ENCODE measurements at regions not wholly inside any gene's neighbourhood (a gene's known extent, or its start where the extent isn't known, plus 50 kb on each side); places are given as distances from the start of the nearest gene placed in this dataset.

DNA sequence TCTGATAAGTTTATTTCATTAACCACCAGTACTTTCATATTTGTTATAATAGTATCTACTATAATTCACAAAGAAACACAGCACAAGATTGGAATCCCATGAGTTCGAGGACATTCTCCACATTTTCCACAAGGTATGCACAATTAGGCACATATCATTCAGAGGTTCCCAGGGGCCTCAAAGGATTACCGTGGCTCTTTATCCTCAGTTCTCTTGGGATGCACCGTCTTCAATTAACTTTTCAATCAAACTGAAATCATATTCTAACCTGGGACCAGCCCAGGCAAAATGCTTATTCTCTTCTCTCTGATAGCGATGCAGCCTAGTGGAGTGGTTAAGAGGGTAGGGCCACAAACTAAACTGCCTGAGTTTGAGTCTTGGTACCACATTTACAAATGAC is 242.6 kb upstream of the RASGEF1B start:
- Mint-ChIP-seq H3K27ac (ENCODE audit: unreplicated experiment) (no peak overlapping the region), H3K9me3 (ENCODE audit: unreplicated experiment) (peaks cover 10% of the 10 kb centered on the region), H3K4me3 (ENCODE audit: unreplicated experiment) (no peak overlapping the region), H3K27me3 (ENCODE audit: insufficient read depth, unreplicated experiment) (no peaks in the 10 kb centered on the region), H3K4me1 (ENCODE audit: low read depth, unreplicated experiment) (peaks cover 31% of the 10 kb centered on the region), H3K36me3 (ENCODE audit: insufficient read depth, unreplicated experiment) (no peaks in the 10 kb centered on the region)
- Histone ChIP-seq H3K27me3 (replicated peaks; ENCODE audit: control insufficient read depth, insufficient read depth, low read length) (no peaks in the 10 kb centered on the region), H3K9me3 (no peaks in the 10 kb centered on the region), H3K36me3 (ENCODE audit: control insufficient read depth, insufficient read depth, low read length) (no peaks in the 10 kb centered on the region), H3K4me1 (peaks cover 18% of the 10 kb centered on the region; the same call in 1 of the 2 replicates), H3K4me3 (ENCODE audit: low read depth, low read length) (no peak overlapping the region)
- BruUV-seq (replicated peaks): no TSS peak
- intact Hi-C loops (cut with micrococcal nuclease; ENCODE audit: unreplicated experiment): loop anchor here (2.0 kb wide), 1 partner anchor 131 kb away; no protein-coding TSS in a partner anchor
- ChIA-PET CTCF (no interaction called here), POLR2A (no interaction called here)
- TF ChIP-seq, protein P1, sequence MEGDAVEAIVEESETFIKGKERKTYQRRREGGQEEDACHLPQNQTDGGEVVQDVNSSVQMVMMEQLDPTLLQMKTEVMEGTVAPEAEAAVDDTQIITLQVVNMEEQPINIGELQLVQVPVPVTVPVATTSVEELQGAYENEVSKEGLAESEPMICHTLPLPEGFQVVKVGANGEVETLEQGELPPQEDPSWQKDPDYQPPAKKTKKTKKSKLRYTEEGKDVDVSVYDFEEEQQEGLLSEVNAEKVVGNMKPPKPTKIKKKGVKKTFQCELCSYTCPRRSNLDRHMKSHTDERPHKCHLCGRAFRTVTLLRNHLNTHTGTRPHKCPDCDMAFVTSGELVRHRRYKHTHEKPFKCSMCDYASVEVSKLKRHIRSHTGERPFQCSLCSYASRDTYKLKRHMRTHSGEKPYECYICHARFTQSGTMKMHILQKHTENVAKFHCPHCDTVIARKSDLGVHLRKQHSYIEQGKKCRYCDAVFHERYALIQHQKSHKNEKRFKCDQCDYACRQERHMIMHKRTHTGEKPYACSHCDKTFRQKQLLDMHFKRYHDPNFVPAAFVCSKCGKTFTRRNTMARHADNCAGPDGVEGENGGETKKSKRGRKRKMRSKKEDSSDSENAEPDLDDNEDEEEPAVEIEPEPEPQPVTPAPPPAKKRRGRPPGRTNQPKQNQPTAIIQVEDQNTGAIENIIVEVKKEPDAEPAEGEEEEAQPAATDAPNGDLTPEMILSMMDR (IDR thresholded peaks at IDR 0.05; ENCODE audit: insufficient read depth in 1 of 2, low read depth in 1 of 2, low read length in 1 of 2, severe bottlenecking in 1 of 2, unreplicated experiment in 1 of 2): no peak
- no peak for DNase-seq

DNA sequence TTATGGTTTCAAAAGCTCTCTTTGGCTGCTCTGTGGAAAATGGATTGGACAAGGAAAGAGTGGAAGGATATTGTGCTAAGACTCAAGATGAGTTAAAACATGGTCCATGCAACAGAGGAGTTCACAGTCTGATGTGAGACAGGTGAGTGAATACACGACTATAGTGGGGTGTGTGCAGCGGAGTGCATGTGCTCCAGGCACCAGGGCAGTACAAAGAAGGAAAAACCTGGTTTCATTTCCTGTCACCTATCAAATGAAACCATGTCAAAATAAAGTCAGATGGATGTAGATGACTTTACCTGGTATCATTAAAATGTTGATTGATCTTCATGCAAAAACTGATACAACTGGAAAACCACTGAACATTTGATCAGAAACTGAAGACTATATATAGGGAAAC is 241.0 kb upstream of the RASGEF1B start:
- H3K27ac Mint-ChIP-seq (ENCODE audit: unreplicated experiment): no peak overlapping the region
- H3K4me1 ChIP-seq: peaks cover 18% of the 10 kb centered on the region; the same call in 1 of the 2 replicates
- H3K4me3 ChIP-seq (ENCODE audit: low read depth, low read length): no peak overlapping the region
- H3K36me3 ChIP-seq (ENCODE audit: control insufficient read depth, insufficient read depth, low read length): no peaks in the 10 kb centered on the region
- H3K4me1 Mint-ChIP-seq (ENCODE audit: low read depth, unreplicated experiment): peaks cover 25% of the 10 kb centered on the region
- CTCF ChIA-PET: no interaction called here
- TF ChIP-seq, protein P1 (IDR thresholded peaks at IDR 0.05; ENCODE audit: insufficient read depth in 1 of 2, low read depth in 1 of 2, low read length in 1 of 2, severe bottlenecking in 1 of 2, unreplicated experiment in 1 of 2): no peak
- H3K36me3 Mint-ChIP-seq (ENCODE audit: insufficient read depth, unreplicated experiment): no peaks in the 10 kb centered on the region
- intact Hi-C loops (cut with micrococcal nuclease; ENCODE audit: unreplicated experiment): no loop called here
- no TSS peak for BruUV-seq (replicated peaks)
- peaks cover under 1% of the 10 kb centered on the region for H3K9me3 Mint-ChIP-seq (ENCODE audit: unreplicated experiment)
- H3K9me3 ChIP-seq: no peaks in the 10 kb centered on the region
- POLR2A ChIA-PET: no interaction called here
- H3K27me3 ChIP-seq (replicated peaks; ENCODE audit: control insufficient read depth, insufficient read depth, low read length): no peaks in the 10 kb centered on the region
- H3K27me3 Mint-ChIP-seq (ENCODE audit: insufficient read depth, unreplicated experiment): no peaks in the 10 kb centered on the region
- H3K4me3 Mint-ChIP-seq (ENCODE audit: unreplicated experiment): no peak overlapping the region
- DNase-seq: no peak

DNA sequence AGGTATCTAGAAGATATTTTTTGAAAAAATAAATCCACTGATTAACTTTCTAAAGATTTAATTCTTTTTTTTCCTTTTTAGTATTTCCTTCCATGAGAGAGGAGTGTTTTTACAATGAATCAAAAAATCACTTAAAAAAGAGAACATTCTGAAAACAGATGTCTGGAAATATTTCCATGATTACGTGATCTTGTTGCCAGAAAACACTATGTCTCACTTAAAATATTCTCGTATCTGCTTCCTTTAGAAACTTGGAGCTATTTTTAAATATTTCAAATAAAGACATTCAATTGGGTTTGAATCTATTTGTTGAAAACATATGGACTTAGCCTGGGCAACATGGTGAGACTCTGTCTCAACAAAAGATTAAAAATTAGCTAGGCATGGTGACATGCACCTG is 232.8 kb upstream of the RASGEF1B start:
- POLR2A ChIA-PET: no interaction called here
- CTCF ChIA-PET: no interaction called here
- Histone ChIP-seq H3K27me3 (replicated peaks; ENCODE audit: control insufficient read depth, insufficient read depth, low read length) (no peaks in the 10 kb centered on the region), H3K4me1 (no peaks in the 10 kb centered on the region), H3K9me3 (no peaks in the 10 kb centered on the region), H3K4me3 (ENCODE audit: low read depth, low read length) (no peak overlapping the region), H3K36me3 (ENCODE audit: control insufficient read depth, insufficient read depth, low read length) (no peaks in the 10 kb centered on the region)
- Mint-ChIP-seq H3K27me3 (ENCODE audit: insufficient read depth, unreplicated experiment) (no peaks in the 10 kb centered on the region), H3K27ac (ENCODE audit: unreplicated experiment) (no peak overlapping the region), H3K36me3 (ENCODE audit: insufficient read depth, unreplicated experiment) (peaks cover 5% of the 10 kb centered on the region), H3K9me3 (ENCODE audit: unreplicated experiment) (no peaks in the 10 kb centered on the region), H3K4me1 (ENCODE audit: low read depth, unreplicated experiment) (no peaks in the 10 kb centered on the region), H3K4me3 (ENCODE audit: unreplicated experiment) (no peak overlapping the region)
- no TSS peak for BruUV-seq (replicated peaks)
- TF ChIP-seq, protein P1 (IDR thresholded peaks at IDR 0.05; ENCODE audit: insufficient read depth in 1 of 2, low read depth in 1 of 2, low read length in 1 of 2, severe bottlenecking in 1 of 2, unreplicated experiment in 1 of 2): no peak
- no peak for DNase-seq
- intact Hi-C loops (cut with micrococcal nuclease; ENCODE audit: unreplicated experiment): no loop called here

All from Caco-2 (cell line).